Erythroblast (primary cell): ENCODE measurements at regions not wholly inside any gene's neighbourhood (a gene's known extent, or its start where the extent isn't known, plus 50 kb on each side); places are given as distances from the start of the nearest gene placed in this dataset.

Source experiments
- GATA1 ChIP-seq: IDR thresholded peaks from 2 replicates; pipeline ENCODE4 v1.6.1; 2011; ENCODE audit warnings: low read depth, mild to moderate bottlenecking, control low read depth, low read length, moderate library complexity
- POLR2A ChIP-seq: IDR thresholded peaks from 2 replicates; pipeline ENCODE4 v1.6.1; 2011; ENCODE audit warnings: mild to moderate bottlenecking, low read length

GRCh38 chr5:67363963-67364362, 167.4 kb upstream of the CD180 start:
- TF ChIP-seq POLR2A = no peak
- no peak for TF ChIP-seq GATA1
